SK-N-SH treated with all-trans-retinoic acid at 6 μM for 48 hours (cell line): ENCODE measurements at regions not wholly inside any gene's neighbourhood (a gene's known extent, or its start where the extent isn't known, plus 50 kb on each side); places are given as distances from the start of the nearest gene placed in this dataset.
"Not testable (repeated sequence)": the region's sequence is repeated elsewhere in the genome, so short reads cannot be mapped to it uniquely, and the experiment has no call there.

Experiments used
- ATAC-seq: fragments of 200-7000 bp; cut with Tn5 transposase; 3 replicates; pipeline ENCODE4 v1.9.1; 2020; ENCODE audit warnings: mild to moderate bottlenecking, moderate library complexity
- ARNTL ChIP-seq: fragments of 450-650 bp; formaldehyde crosslinking; IDR thresholded peaks from 2 replicates; pipeline ENCODE4 v1.5.0; 2020; ENCODE audit warnings: low read depth, mild to moderate bottlenecking, moderate library complexity, borderline replicate concordance
- BACH2 ChIP-seq: fragments of 250-450 bp; sonication (Bioruptor Pico); IDR thresholded peaks from 2 replicates; pipeline ENCODE4 v1.9.0; 2021; ENCODE audit warnings: mild to moderate bottlenecking, borderline replicate concordance
- CSRNP3 ChIP-seq: fragments of 250-450 bp; sonication (Bioruptor Pico); IDR thresholded peaks from 2 replicates; pipeline ENCODE4 v1.5.1; 2021; ENCODE audit warnings: mild to moderate bottlenecking, moderate library complexity
- ESRRG ChIP-seq: fragments of 250-450 bp; sonication (Bioruptor Pico); IDR thresholded peaks from 2 replicates; pipeline ENCODE4 v1.6.1; 2021; ENCODE audit warnings: mild to moderate bottlenecking
- GLIS3 ChIP-seq: fragments of 250-450 bp; sonication (Bioruptor Pico); IDR thresholded peaks from 2 replicates; pipeline ENCODE4 v1.5.0; 2020; ENCODE audit warnings: mild to moderate bottlenecking, moderate library complexity
- ISL1 ChIP-seq: fragments of 250-450 bp; sonication (Bioruptor Pico); IDR thresholded peaks from 2 replicates; pipeline ENCODE4 v2.1.2; 2022; ENCODE audit warnings: mild to moderate bottlenecking, moderate library complexity
- OSR1 ChIP-seq: fragments of 250-450 bp; sonication (Bioruptor Pico); IDR thresholded peaks from 2 replicates; pipeline ENCODE4 v1.8.0; 2022; ENCODE audit warnings: moderate library complexity, mild to moderate bottlenecking, inconsistent platforms
- POU6F1 ChIP-seq: fragments of 250-450 bp; sonication (Bioruptor Pico); IDR thresholded peaks from 2 replicates; pipeline ENCODE4 v1.8.0; 2021; ENCODE audit warnings: low read depth, mild to moderate bottlenecking, moderate library complexity, borderline replicate concordance
- PPARA ChIP-seq: fragments of 250-450 bp; sonication (Bioruptor Pico); IDR thresholded peaks from 2 replicates; pipeline ENCODE4 v1.5.0; 2020; ENCODE audit warnings: mild to moderate bottlenecking, borderline replicate concordance
- RARB ChIP-seq: fragments of 250-450 bp; sonication (Bioruptor Pico); IDR thresholded peaks from 2 replicates; pipeline ENCODE4 v1.8.0; 2021; ENCODE audit warnings: mild to moderate bottlenecking, moderate library complexity
- SNAI2 ChIP-seq: fragments of 250-450 bp; sonication (Bioruptor Pico); IDR thresholded peaks from 2 replicates; pipeline ENCODE4 v1.5.0; 2020; ENCODE audit warnings: mild to moderate bottlenecking, moderate library complexity
- TOX ChIP-seq: fragments of 250-450 bp; sonication (Bioruptor Pico); IDR thresholded peaks from 2 replicates; pipeline ENCODE4 v1.8.0; 2021; ENCODE audit warnings: mild to moderate bottlenecking, moderate library complexity, borderline replicate concordance
- TSHZ2 ChIP-seq: fragments of 250-450 bp; sonication (Bioruptor Pico); IDR thresholded peaks from 2 replicates; pipeline ENCODE4 v1.5.0; 2020; ENCODE audit warnings: mild to moderate bottlenecking, moderate library complexity
- ZC3H10 ChIP-seq: fragments of 250-450 bp; sonication (Bioruptor Pico); IDR thresholded peaks from 2 replicates; pipeline ENCODE4 v1.5.1; 2021; ENCODE audit warnings: mild to moderate bottlenecking, moderate library complexity
- ZFP3 ChIP-seq: fragments of 250-450 bp; sonication (Bioruptor Pico); IDR thresholded peaks from 2 replicates; pipeline ENCODE4 v1.5.0; 2020; ENCODE audit warnings: mild to moderate bottlenecking, moderate library complexity
- ZNF565 ChIP-seq: fragments of 450-650 bp; formaldehyde crosslinking; conservative IDR thresholded peaks from 2 replicates; pipeline ENCODE4 v1.5.0; 2020; ENCODE audit warnings: low read depth, mild to moderate bottlenecking, moderate library complexity
- ZNF70 ChIP-seq: fragments of 450-650 bp; formaldehyde crosslinking; IDR thresholded peaks from 2 replicates; pipeline ENCODE4 v1.5.0; 2020; ENCODE audit warnings: mild to moderate bottlenecking, moderate library complexity
- ZNF8 ChIP-seq: fragments of 450-650 bp; formaldehyde crosslinking; IDR thresholded peaks from 2 replicates; pipeline ENCODE4 v1.5.0; 2020; ENCODE audit warnings: mild to moderate bottlenecking, moderate library complexity
- TF ChIP-seq, protein P1 (sequence below): fragments of 250-450 bp; sonication (Bioruptor Pico); IDR thresholded peaks from 2 replicates; pipeline ENCODE4 v1.5.1; 2020; ENCODE audit warnings: low read depth, mild to moderate bottlenecking, moderate library complexity

DNA sequence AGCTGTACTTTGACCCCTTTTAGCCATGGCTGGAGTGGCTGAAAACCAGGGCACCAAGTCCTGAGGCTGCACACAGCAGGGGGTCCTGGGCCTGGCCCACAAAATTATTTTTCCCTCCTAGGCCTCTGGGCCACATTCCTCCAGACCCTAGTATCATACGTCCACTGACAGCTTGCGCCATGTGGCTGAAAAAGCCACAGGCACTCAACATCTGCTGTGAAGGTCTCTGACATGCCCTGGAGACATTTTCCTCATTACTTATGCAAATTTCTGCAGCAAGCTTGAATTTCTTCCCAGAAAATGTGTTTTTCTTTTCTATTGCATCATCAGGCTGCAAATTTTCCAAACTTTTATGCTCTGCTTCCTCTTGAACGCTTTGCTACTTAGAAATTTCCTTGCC, 239.0 kb downstream of the SQOR start (continued):
- TF ChIP-seq POU6F1 (CRISPR knock-in tag) (no peak), ZNF565 (CRISPR knock-in tag) (no peak), BACH2 (CRISPR knock-in tag) (no peak), ZFP3 (CRISPR knock-in tag) (no peak), SNAI2 (CRISPR knock-in tag) (no peak), CSRNP3 (CRISPR knock-in tag) (no peak)

DNA sequence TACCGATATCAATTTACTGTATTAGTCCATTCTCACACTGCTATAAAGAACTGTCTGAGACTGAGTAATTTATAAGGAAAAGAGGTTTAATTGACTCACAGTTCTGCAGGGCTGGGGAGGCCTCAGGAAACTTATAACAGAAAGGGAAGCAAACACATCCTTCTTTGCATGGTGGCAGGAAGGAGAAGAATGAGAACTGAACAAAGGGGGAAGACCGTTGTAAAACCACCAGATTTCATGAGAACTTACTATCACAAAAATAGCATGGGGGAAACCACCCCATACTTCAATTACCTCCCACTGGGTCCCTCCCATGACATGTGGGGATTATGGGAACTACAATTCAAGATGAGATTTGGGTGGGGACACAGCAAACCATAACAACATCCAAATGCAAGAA, 239.7 kb downstream of the SQOR start:
- ATAC-seq: not testable (repeated sequence)

DNA sequence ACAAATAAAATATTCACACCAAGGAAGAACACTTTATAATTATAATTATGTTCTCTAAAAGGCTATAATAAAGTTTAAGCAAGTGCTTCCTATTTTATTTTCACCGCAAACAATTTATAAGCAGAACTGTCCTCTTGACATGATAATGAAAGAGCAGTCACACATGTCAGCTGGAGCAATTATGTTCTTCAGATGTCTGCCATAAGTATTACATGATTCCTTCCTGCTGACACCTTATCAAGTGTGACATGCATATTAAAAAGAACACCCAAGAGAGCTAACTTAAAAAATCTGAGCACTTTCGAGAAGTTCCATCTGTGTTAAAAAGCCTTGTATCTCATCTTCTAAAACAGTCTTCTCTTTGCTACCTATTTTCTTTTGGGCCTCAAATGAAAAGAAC, 249.5 kb downstream of the SQOR start:
- TF ChIP-seq ZFP3 (CRISPR knock-in tag) (no peak), POU6F1 (CRISPR knock-in tag) (no peak), OSR1 (CRISPR knock-in tag) (no peak), GLIS3 (CRISPR knock-in tag) (no peak), PPARA (no peak), TOX (CRISPR knock-in tag) (no peak), ZNF565 (CRISPR knock-in tag) (no peak), ZNF8 (CRISPR knock-in tag) (no peak), BACH2 (CRISPR knock-in tag) (no peak), ARNTL (CRISPR knock-in tag) (no peak), ZC3H10 (CRISPR knock-in tag) (no peak)
- TF ChIP-seq, protein P1, sequence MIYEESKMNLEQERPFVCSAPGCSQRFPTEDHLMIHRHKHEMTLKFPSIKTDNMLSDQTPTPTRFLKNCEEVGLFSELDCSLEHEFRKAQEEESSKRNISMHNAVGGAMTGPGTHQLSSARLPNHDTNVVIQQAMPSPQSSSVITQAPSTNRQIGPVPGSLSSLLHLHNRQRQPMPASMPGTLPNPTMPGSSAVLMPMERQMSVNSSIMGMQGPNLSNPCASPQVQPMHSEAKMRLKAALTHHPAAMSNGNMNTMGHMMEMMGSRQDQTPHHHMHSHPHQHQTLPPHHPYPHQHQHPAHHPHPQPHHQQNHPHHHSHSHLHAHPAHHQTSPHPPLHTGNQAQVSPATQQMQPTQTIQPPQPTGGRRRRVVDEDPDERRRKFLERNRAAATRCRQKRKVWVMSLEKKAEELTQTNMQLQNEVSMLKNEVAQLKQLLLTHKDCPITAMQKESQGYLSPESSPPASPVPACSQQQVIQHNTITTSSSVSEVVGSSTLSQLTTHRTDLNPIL (CRISPR knock-in tag): no peak
- no peak for ATAC-seq

- no peak for ATAC-seq
- TF ChIP-seq RARB (CRISPR knock-in tag): no peak
- no peak for TF ChIP-seq ZNF70 (CRISPR knock-in tag)
- TF ChIP-seq, protein P1 (CRISPR knock-in tag): no peak
- no peak for TF ChIP-seq ARNTL (CRISPR knock-in tag)
- TF ChIP-seq ESRRG (CRISPR knock-in tag): no peak
- no peak for TF ChIP-seq CSRNP3 (CRISPR knock-in tag)
- TF ChIP-seq ZFP3 (CRISPR knock-in tag): no peak
- TF ChIP-seq POU6F1 (CRISPR knock-in tag): no peak
- TF ChIP-seq TSHZ2 (CRISPR knock-in tag): no peak
- no peak for TF ChIP-seq ZC3H10 (CRISPR knock-in tag)
- no peak for TF ChIP-seq ISL1 (CRISPR knock-in tag)
Observed at GRCh38 chr15:45884755-45885445, 250.1 kb downstream of the SQOR start.
